GM21367 (cell line): ENCODE measurements at regions not wholly inside any gene's neighbourhood (a gene's known extent, or its start where the extent isn't known, plus 50 kb on each side); places are given as distances from the start of the nearest gene placed in this dataset.
A peak's percentile ranks its signal among the peaks of the same experiment; 100 is the strongest.
"Not testable (repeated sequence)": the region's sequence is repeated elsewhere in the genome, so short reads cannot be mapped to it uniquely, and the experiment has no call there.

ENCODE experiments used
- ATAC-seq: cut with Tn5 transposase; IDR thresholded peaks from one replicate; pipeline ENCODE4 v1.9.1; 2021; ENCODE audit not compliant: unreplicated experiment

DNA sequence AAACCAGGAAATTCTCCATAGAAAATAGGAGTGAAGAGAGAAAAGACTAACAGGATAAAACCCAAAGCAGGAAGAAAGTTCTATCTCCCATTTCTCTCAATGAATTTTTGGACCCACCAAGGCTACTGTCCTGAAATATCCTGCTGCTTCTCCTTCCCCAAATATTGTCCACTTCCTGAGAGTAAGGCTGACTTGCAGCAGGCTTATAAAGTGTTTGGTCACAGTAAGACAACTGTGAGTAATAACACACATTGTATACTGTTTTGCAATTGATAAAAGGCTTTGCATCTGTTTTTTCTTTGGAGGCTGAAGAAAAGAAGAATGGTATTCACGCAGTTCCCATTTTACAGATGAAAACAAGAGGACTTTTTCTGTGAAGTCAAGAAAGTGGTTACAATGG is 52.8 kb downstream of the FOXD4L6 start:
- not testable (repeated sequence) for ATAC-seq

DNA sequence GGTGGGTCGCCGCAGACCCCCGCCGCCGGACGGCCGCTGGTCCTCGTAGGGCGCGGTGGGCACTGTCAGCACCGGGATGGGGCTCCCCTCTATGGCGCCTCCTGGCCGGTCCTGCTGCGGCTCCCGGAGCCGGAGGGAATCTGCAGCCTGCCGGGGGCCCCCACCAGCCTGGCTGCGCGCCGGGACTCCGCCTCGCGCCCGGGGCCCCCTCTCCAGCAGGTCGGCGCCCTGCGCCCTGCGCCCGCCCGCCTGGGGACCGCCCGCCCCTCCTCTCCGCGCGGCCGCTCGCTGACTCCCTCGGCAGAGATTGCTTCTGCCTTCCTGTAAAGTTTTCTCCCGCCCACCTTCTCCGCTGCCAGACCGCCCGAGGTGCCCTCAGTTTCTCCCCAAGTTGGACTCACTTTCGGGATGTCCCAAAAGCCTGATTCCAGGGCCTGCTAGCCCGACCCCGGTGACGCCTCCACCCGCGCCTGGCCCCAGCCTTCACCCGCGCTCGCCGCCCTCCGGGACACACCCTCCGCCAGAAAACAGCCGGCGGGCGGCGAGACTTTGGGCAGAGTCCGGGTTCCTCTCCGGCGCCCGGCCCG is 54.0 kb downstream of the FOXD4L6 start:
- ATAC-seq, result peak; percentile 66

DNA sequence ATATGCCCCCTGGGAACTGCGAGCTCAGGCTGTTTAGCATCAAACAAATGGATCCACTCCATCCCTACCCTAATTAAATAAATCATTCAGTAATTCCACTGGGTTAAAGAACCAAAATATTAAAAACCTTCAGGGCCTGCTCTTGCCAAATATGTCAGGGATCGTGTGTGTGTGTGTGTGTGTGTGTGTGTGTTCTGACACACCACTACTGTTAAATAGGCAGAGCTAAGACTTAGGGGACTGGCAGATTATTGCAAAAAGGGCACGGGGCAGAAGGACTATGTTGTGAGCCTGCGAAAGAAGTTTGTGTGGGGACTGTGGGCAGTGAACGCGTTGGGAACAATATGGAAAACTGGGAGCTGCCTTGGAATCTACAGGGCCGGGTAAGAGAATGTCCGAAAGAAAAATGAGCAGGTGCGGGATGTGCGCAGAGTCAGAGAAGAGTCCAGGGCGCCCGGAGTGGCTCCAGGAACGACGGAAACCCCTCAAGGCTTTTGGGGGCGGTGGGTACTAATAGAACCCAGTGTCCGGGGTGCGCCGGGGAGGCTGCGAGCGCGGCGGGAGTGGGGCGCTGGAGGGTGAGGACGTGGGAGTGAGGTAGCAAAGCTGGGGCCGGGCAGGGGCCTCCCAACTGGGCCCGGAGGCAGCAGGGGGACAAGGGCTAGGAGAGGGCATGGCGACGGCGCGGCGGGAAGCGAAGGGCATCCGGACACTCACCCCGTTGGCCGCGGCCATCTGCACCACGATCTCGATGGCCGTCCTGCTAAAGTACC is 54.8 kb downstream of the FOXD4L6 start:
- ATAC-seq, result not testable (repeated sequence)

DNA sequence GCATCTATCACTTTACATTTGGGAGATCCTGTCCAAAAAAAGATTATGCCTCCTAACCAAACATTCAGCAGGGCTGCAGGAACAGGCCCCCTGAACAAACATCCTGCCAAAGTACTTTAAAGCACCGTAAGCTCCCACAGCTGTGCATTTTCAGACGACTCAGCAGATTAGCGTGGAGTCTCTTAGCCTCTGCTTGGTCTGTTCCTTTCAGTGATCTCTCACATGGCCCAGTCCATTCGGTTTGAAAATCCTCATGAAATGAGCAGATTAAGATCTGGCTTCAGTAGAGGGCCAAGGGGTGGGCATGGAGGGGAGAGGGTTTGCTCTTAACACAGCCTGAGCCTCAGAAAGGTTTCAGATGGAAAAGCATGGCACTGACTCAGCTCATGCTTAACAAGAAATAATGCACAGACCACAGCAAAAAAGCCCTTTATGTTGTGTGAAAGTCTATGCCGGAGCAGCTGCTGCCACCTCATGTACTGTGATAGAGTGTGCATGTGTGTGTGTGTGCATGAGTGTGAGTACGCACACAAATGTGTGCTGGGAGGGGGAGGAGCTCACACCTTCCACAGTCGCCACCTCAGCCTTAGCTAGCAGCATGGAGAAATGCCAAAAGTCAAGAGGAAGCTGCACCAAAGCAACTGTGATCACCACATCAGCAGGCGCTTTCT is 64.2 kb downstream of the FOXD4L6 start:
- peak; percentile 60 for ATAC-seq

DNA sequence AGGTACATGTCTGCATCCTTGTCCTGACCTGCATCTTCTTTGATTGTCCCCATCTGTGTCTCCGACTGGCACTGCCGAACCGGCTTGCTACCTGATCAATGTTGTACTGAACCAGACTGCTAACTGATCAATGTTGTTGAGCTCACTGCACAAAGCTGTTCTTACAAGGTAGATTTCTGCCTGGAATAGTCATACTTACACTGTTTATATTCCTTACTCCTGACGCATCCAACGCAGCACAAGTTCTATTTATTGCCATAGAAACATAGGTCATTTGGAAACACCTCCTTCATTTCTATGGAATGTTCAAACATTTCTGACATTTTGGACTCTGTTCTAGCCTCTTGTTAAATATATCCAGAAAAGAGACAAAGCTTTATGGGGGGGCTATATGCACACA is 65.2 kb downstream of the FOXD4L6 start:
- ATAC-seq, result not testable (repeated sequence)

DNA sequence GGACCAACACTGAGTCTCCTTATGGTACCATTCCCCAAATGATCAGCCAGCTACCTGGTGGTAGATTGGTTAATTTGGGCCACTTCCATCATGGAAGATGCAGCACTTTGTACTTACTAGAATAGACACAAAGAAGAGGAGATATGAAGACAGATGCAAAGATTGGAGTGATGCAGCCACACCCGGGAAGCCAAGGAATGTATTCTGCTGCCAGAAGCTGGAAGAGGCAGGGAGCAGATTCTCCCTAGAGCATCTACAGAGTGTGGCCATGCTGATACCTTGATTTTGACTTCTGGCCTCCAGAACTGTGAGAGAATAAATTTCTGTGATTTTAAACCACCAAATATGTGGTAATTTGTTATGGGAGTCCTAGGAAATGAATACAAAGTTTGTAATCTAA is 68.9 kb downstream of the FOXD4L6 start:
- not testable (repeated sequence) for ATAC-seq

DNA sequence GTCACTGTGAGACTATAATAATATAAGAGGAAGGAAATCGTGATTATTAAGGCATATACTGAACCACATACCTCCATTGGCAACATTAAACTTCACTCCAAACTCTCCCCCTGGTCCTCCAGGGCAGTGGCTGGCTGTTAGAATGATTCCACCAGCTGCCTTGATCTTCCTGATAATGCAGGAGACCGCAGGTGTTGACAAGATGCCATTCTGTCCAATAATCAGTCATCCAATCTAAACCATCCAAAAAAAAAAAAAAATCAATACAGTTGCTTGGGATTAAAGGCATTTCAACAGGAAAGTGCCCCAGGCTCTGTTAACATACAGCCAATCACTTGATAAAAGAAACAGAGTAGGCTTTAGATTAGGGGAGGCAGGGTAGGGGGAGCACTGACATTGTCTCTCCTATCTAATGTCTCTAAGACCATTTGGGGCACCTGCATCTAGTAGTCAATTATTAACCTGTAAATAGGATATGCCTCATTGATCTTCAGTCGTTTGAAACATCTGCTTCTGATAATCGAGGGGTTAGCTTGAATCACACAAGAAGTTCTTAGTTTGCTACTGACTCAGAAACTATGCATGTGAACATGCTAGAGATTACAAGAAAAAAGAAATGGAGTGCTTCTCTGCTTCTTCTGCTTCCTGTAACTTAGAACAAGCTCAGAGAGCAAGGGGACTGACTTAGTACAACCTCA is 74.7 kb downstream of the FOXD4L6 start:
- peak; percentile 62 for ATAC-seq

DNA sequence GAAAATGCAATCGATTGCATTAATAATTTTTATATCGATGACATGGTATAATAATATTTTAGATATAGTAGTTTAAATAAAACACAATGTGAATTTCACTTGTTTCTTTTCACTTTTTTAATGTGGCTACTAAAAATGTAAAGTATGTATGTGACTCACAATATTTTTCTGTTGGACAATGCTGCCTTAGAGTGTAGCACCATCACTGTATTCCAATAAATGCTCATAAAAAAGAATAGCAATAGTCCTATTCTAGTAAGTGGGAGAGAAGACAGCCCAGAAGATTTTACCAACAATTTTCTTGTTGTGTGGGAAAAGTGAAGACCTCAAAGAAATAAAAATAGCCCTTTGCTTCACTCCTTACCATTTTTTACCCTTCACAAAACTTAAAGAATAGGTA is 79.8 kb downstream of the FOXD4L6 start:
- ATAC-seq, result not testable (repeated sequence)

DNA sequence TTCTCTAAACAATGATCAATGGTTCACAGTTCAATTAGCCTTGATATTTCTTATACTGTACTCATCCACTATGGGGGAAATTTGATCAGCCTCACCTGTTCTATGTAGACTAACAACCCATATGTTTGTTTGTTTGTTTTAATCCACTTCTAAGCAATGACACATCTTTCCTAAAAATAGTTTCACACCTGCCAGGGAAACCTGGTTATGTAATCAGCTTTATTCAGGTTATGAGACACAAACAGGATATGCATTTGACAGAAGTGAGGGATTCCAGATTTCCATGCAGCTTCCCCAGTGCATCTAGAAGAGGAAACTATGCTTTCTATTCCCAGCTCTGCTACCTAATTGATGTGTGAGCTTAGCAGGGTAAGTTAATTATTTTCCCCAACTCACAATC is 80.7 kb downstream of the FOXD4L6 start:
- ATAC-seq, result not testable (repeated sequence)

DNA sequence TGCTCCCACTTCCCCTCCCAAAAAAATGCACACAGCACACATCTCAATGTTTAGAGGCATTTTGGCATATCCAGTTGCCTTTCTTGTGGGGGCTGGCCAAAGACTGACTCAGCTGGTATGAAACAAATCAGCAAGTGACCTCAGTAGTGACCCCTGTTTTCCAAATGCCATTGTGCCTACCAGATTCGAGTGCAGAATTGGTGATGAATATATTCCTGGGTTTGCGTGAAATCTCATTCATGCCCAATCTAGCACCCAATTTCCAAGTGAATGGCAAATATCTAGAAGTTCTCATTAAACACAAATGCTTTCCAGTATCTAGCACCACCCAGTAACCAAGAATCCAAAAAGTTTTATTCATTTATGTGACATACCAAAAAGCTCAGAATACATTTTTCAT is 83.6 kb downstream of the FOXD4L6 start:
- ATAC-seq, result not testable (repeated sequence)

DNA sequence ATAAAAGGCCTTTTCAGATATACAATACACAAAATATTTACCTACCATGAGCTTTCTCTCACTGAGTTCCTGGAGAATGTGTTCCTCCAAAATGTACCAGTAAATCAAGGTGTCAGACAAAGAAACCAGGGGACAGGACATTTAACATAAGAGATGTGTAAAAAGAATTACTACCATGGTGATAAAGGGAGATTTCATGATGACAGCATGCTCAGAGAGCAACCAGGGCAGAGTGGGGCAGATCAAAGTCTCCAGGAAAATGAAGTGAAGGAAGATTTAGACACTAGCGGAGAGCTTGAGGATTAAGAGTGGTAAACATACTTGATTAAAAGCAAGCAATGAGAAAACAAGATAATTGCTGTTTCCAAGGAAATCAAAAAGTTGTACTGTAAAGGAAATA is 85.0 kb downstream of the FOXD4L6 start:
- not testable (repeated sequence) for ATAC-seq

DNA sequence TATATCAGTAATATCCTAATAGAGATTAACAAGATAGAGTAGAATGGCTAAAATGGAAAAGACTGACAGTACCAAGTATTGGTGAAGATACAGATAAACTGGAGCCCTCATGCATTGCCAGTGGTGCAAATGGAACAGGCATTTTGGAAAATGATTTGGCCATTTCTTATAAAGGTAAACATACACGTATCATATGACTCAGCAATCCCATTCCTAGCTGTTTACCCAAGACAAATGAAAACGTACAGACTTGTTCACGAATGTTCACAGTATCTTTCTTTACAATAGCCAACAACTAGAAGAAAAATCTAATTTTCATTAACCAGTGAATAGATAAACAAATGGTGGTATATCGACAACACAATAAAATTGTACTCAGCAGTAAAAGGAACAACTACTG is 86.4 kb downstream of the FOXD4L6 start:
- not testable (repeated sequence) for ATAC-seq

DNA sequence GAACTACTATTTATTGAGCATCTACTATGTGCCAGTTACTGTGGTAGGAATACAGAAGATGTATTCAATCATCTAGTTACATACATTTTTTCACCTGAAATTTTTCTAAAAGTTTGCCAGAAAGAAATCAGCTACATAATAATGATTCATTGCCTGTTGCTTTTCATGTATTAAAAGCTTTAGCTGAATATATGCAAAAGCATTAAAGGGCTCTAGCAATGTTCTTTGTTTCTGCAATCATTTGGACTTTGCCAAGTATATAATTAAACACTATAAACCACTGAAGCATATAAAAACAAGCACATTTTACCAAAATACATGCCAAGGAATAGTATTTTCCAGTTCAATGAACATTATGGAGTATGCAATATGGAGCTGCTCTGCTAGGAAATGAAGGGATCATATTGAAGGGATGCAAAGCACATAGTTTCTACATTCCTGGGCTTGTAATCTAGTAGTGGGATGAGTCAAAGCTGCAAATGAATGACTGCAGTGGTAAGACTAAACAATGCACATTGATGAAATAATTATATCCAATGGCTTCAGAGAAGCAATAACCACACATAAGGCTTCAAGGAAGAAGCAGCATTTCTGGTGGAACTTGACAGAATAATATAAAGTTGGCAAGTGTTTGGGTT is 87.7 kb downstream of the FOXD4L6 start:
- not testable (repeated sequence) for ATAC-seq

DNA sequence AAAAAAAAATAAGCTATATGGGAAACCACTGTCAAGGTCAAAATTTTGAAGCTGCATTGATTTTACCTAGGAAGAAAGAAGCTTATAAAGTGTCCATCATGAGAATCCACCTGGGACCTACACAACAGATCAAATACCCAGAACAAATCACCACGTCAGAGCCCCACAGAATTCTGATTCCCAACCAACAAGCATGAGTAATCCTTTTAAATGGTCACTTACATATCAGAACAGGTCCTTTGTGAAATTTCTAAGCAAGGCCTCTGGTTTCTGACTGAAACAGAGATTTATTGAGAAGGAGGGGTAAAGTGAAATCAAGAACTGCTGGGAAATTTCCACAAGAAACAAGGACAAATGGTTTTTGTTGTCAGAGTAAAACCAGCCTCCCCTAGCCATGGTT is 93.2 kb downstream of the FOXD4L6 start:
- ATAC-seq, result not testable (repeated sequence)

DNA sequence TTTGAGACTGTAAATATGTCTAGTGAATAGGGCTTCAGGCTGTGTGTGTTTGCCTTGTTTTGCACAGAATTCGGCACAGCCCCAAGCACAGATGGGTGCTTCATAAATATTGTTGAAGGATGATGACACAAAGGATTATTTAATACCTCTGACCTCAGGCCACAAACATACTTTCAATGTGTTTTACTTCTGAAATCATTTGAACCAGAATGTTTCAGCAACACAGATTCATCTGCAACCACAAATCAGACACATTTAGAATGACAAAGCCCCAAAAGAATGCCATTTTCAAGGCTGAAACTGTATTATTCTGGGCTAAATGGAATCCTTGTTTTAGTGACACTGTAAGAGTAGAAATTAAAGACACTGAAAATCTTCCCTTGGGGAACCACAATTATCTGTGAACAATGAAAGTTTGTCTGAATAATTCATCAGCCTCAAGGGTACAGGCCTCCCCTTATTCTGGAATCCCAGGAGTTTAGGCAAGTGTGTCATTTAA is 93.7 kb downstream of the FOXD4L6 start:
- not testable (repeated sequence) for ATAC-seq

DNA sequence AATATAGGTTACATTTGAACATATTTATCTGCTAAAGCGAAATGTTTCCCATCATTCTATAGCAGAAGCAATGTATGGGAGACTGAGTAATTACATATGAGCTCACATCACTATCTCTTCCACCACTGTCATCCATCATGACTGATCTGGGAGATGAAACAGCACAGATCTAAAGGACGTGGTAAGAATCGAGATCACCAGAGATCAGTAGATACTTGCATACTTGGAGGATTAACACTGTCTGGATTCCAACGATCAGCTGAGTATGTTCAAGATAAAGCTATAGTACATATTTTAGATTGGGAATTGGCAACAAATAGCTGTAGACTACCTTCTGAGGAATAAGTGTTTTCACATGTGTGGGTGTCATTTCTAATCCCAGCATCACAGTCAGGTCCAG is 94.6 kb downstream of the FOXD4L6 start:
- not testable (repeated sequence) for ATAC-seq

DNA sequence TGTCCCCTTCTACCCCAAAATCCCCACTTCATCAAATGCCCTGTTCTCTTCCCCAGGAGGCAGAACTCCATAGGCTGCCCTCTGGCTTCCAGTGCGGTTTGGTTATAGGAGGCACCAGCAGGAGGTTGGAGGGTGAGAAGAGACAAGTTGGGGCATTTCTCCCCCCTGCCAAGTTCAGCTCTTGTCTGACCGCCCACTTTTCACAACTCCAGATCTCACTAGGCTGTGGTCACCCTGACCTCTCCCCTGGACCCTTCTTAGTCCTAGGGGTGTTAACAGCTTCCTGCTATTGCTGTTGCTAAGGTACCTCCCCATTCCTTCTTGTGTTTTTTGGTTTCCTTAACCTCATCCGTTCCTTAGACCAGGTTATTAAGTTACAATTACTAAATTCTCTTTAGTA is 95.1 kb downstream of the FOXD4L6 start:
- ATAC-seq, result not testable (repeated sequence)

DNA sequence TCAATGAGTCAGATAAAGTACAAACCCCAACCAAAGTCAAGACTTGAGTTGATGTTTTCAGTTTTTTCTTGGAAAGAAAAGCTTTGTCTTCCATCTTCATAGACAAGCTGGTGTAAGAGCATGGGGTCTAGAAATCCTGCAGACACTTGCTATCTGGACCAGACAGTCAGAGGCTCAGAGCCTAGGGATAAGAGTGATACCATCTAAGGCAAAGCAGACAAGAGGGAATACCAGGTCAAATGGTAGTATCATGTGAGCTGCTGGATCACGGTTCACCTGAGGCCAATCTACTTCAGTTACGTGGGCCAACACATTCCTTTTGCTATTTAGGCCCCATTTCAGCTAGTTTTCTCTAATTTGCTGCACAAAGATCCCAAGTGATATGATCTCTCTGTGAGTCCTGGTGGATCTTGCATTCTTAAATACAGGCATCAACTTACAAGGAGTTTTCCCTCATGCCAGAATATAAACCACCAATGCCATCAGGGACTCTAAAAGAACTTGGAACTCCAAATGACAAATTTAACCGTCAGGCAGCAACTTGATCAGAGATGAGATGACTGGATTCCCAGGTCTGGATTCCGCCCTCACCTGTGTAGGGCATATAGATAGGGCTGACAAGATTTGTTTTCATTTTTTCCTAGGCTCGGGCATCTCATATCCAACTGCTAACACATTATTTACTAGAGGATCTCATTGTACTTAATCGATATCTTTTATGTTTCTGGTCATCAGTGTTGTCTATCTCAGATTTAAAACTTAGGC is 101.4 kb downstream of the FOXD4L6 start:
- ATAC-seq, result not testable (repeated sequence)

DNA sequence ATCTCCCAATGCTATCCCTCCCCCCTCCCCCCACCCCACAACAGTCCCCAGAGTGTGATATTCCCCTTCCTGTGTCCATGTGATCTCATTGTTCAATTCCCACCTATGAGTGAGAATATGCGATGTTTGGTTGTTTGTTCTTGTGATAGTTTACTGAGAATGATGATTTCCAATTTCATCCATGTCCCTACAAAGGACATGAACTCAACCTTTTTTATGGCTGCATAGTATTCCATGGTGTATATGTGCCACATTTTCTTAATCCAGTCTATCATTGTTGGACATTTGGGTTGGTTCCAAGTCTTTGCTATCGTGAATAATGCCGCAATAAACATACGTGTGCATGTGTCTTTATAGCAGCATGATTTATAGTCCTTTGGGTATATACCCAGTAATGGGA is 106.1 kb downstream of the FOXD4L6 start:
- not testable (repeated sequence) for ATAC-seq
